H1 (cell line): ENCODE measurements at regions not wholly inside any gene's neighbourhood (a gene's known extent, or its start where the extent isn't known, plus 50 kb on each side); places are given as distances from the start of the nearest gene placed in this dataset.

ENCODE experiments used
- CTCF ChIA-PET: fragments of 300-600 bp; sonication (Branson Sonifier 250); formaldehyde crosslinking; loops from one replicate; lab custom pipeline; 2021; ENCODE audit not compliant: partially characterized antibody; lab: Charles Lee
- POLR2A ChIA-PET: fragments of 300-600 bp; sonication (Branson Sonifier 250); formaldehyde crosslinking; loops from one replicate; lab custom pipeline; 2021; ENCODE audit warnings: inconsistent platforms; ENCODE audit not compliant: partially characterized antibody; lab: Charles Lee
- DNase-seq, 2 experiments: peaks; one replicate each; pipeline versions ENCODE4 v3.0.0 to v3.0.0-alpha.2; 2010 to 2022; ENCODE audit warnings: low spot score in 2 of 2, low read depth in 1 of 2, mixed read lengths in 1 of 2
- FAIRE-seq: peaks from 2 replicates; lab custom pipeline; 2011; peaks lifted over from hg19 to GRCh38; lab: Jason Lieb, UNC
- H2AFZ ChIP-seq: 2 replicates; pipeline ENCODE4 v1.8.1; 2012; ENCODE audit warnings: low read length, inconsistent platforms
- H2AK5ac ChIP-seq: 2 replicates; pipeline ENCODE4 v1.6.1; 2013; ENCODE audit warnings: low read depth, low read length
- H2BK120ac ChIP-seq: replicated peaks from 2 replicates; pipeline ENCODE3; 2013; ENCODE audit warnings: low read depth, low read length, inconsistent platforms
- H2BK12ac ChIP-seq: 2 replicates; pipeline ENCODE4 v1.6.1; 2013; ENCODE audit warnings: low read depth, low read length
- H2BK15ac ChIP-seq: 2 replicates; pipeline ENCODE4 v1.6.1; 2013; ENCODE audit warnings: low read length
- H2BK20ac ChIP-seq: 2 replicates; pipeline ENCODE4 v1.6.1; 2013; ENCODE audit warnings: low read length
- H2BK5ac ChIP-seq: 2 replicates; pipeline ENCODE4 v1.6.1; 2013; ENCODE audit warnings: low read depth, low read length
- H3K14ac ChIP-seq: 2 replicates; pipeline ENCODE4 v1.6.1; 2013; ENCODE audit warnings: inconsistent platforms; ENCODE audit not compliant: insufficient read length
- H3K18ac ChIP-seq: 2 replicates; pipeline ENCODE4 v1.6.1; 2013; ENCODE audit warnings: low read length; ENCODE audit errors: extremely low read depth
- H3K23ac ChIP-seq: 2 replicates; pipeline ENCODE4 v1.6.1; 2013; ENCODE audit warnings: inconsistent platforms; ENCODE audit not compliant: insufficient read length
- H3K23me2 ChIP-seq: 2 replicates; pipeline ENCODE4 v1.6.1; 2013; ENCODE audit warnings: low read depth, low read length
- H3K27ac ChIP-seq: 2 replicates; pipeline ENCODE4 v1.6.1; 2011; ENCODE audit warnings: low read depth, low read length, inconsistent platforms
- H3K27me3 ChIP-seq, 4 experiments: replicated peaks in 1 of 4; 1 replicate in 1 of 4; 2 replicates in 3 of 4; pipeline versions ENCODE4 v1.6.1 to v1.8.1; 2011 to 2013; ENCODE audit warnings: low read length in 3 of 4, mild to moderate bottlenecking in 3 of 4, inconsistent platforms in 2 of 4, mixed read lengths in 2 of 4, moderate library complexity in 1 of 4; ENCODE audit not compliant: control insufficient read depth in 3 of 4, insufficient read depth in 3 of 4; ENCODE audit errors: extremely low read depth in 1 of 4
- H3K36me3 ChIP-seq, 4 experiments: 2 replicates each; pipeline versions ENCODE4 v1.6.1 to v1.8.1; 2011 to 2013; ENCODE audit warnings: mild to moderate bottlenecking in 4 of 4, low read length in 3 of 4, moderate library complexity in 2 of 4, control low read depth in 1 of 4, inconsistent platforms in 1 of 4; ENCODE audit not compliant: insufficient read depth in 4 of 4, control insufficient read depth in 2 of 4
- H3K4ac ChIP-seq: replicated peaks from 2 replicates; pipeline ENCODE3; 2013; ENCODE audit warnings: low read length, low read depth, mixed read lengths, inconsistent platforms; ENCODE audit not compliant: insufficient read length
- H3K4me1 ChIP-seq, 4 experiments: replicated peaks in 1 of 4; 1 replicate in 1 of 4; 2 replicates in 3 of 4; pipeline versions ENCODE4 v1.6.1 to v1.8.1; 2011 to 2013; ENCODE audit warnings: low read length in 3 of 4, inconsistent platforms in 2 of 4, mixed read lengths in 1 of 4; ENCODE audit not compliant: insufficient read depth in 4 of 4, control insufficient read depth in 3 of 4
- H3K4me2 ChIP-seq, 2 experiments: 2 replicates each; pipeline versions ENCODE4 v1.6.1 to v1.8.1; 2011 to 2013; ENCODE audit warnings: low read depth in 2 of 2, low read length in 2 of 2, control low read depth in 1 of 2, inconsistent platforms in 1 of 2, mild to moderate bottlenecking in 1 of 2; ENCODE audit not compliant: insufficient read depth in 1 of 2
- H3K4me3 ChIP-seq, 4 experiments: fragments of 200-600, 300-600 bp in 1 of 4; sonication (generic), shearing (Covaris generic), sonication (Bioruptor Twin) in 1 of 4; 2 replicates each; pipeline versions ENCODE4 v1.5.1 to v1.8.1; 2011 to 2016; ENCODE audit warnings: low read length in 4 of 4, low read depth in 3 of 4, control low read depth in 2 of 4, inconsistent platforms in 2 of 4, mild to moderate bottlenecking in 2 of 4, mixed read lengths in 1 of 4, moderate library complexity in 1 of 4; ENCODE audit not compliant: insufficient read depth in 2 of 4; ENCODE audit errors: extremely low read depth in 1 of 4
- H3K56ac ChIP-seq: replicated peaks from 2 replicates; pipeline ENCODE3; 2013; ENCODE audit warnings: low read depth, mild to moderate bottlenecking, mixed read lengths, low read length, inconsistent platforms; ENCODE audit not compliant: insufficient read length
- H3K79me1 ChIP-seq: 2 replicates; pipeline ENCODE4 v1.6.1; 2013; ENCODE audit warnings: low read depth, low read length, control low read depth
- H3K79me2 ChIP-seq, 2 experiments: 2 replicates each; pipeline versions ENCODE4 v1.6.1 to v1.8.1; 2012 to 2013; ENCODE audit warnings: low read length in 2 of 2, mild to moderate bottlenecking in 2 of 2, inconsistent platforms in 1 of 2; ENCODE audit not compliant: insufficient read depth in 2 of 2, control insufficient read depth in 1 of 2
- H3K9ac ChIP-seq, 4 experiments: replicated peaks in 1 of 4; 1 replicate in 1 of 4; 2 replicates in 3 of 4; pipeline versions ENCODE4 v1.6.1 to v1.8.1; 2011 to 2013; ENCODE audit warnings: low read depth in 3 of 4, low read length in 3 of 4, control low read depth in 2 of 4, mild to moderate bottlenecking in 2 of 4, moderate library complexity in 2 of 4, inconsistent platforms in 1 of 4; ENCODE audit errors: extremely low read depth in 1 of 4
- H3K9me3 ChIP-seq, 2 experiments: 2 replicates each; pipeline versions ENCODE4 v1.6.1 to v1.8.1; 2012 to 2013; ENCODE audit warnings: mild to moderate bottlenecking in 2 of 2, moderate library complexity in 2 of 2, control low read depth in 1 of 2, inconsistent platforms in 1 of 2, low read depth in 1 of 2, low read length in 1 of 2, mixed read lengths in 1 of 2; ENCODE audit not compliant: insufficient read depth in 2 of 2
- H4K20me1 ChIP-seq, 2 experiments: replicated peaks in 1 of 2; 2 replicates each; pipeline versions ENCODE3 to v1.8.1; 2011 to 2013; ENCODE audit warnings: inconsistent platforms in 2 of 2, low read length in 2 of 2, mild to moderate bottlenecking in 1 of 2; ENCODE audit not compliant: insufficient read depth in 2 of 2, control insufficient read depth in 1 of 2
- H4K5ac ChIP-seq: 2 replicates; pipeline ENCODE4 v1.6.1; 2013; ENCODE audit warnings: low read length, low read depth, mixed read lengths, inconsistent platforms; ENCODE audit not compliant: insufficient read length
- H4K8ac ChIP-seq: 2 replicates; pipeline ENCODE4 v1.8.0; 2013; ENCODE audit warnings: mild to moderate bottlenecking, moderate library complexity, low read length, inconsistent platforms; ENCODE audit not compliant: insufficient read depth; ENCODE audit errors: extremely low read depth
- H4K91ac ChIP-seq: replicated peaks from 2 replicates; pipeline ENCODE3; 2013; ENCODE audit warnings: low read length, mixed read lengths, inconsistent platforms; ENCODE audit not compliant: insufficient read length
- CEBPB ChIP-seq: IDR thresholded peaks from 2 replicates; pipeline ENCODE4 v1.6.1; 2012; ENCODE audit warnings: low read depth, low read length
- JUND ChIP-seq: IDR thresholded peaks from 2 replicates; pipeline ENCODE4 v1.6.1; 2011; ENCODE audit warnings: mild to moderate bottlenecking, improper control_type of control experiment, low read length
- MAFK ChIP-seq: IDR thresholded peaks from 2 replicates; pipeline ENCODE4 v1.6.1; 2012; ENCODE audit warnings: low read depth, mild to moderate bottlenecking, improper control_type of control experiment, low read length
- NRF1 ChIP-seq: IDR thresholded peaks from 2 replicates; pipeline ENCODE4 v1.6.1; 2011; ENCODE audit warnings: mild to moderate bottlenecking, low read depth, low read length, improper control_type of control experiment
- POLR2A ChIP-seq, 2 experiments: IDR thresholded peaks; 1 replicate in 1 of 2; 2 replicates in 1 of 2; pipeline ENCODE4 v1.6.1; 2011; ENCODE audit warnings: low read depth in 2 of 2, low read length in 2 of 2, mild to moderate bottlenecking in 2 of 2; ENCODE audit errors: control extremely low read depth in 1 of 2
- RBBP5 ChIP-seq: IDR thresholded peaks from 2 replicates; pipeline ENCODE4 v1.7.1; 2012; ENCODE audit warnings: low read depth, mild to moderate bottlenecking, inconsistent platforms, low read length, moderate library complexity, borderline replicate concordance
- RXRA ChIP-seq: IDR thresholded peaks from 2 replicates; pipeline ENCODE4 v1.6.1; 2011; ENCODE audit warnings: low read depth, mild to moderate bottlenecking, low read length, moderate library complexity; ENCODE audit not compliant: insufficient read depth
- SAP30 ChIP-seq: fragments of 300-600 bp; sonication (generic); IDR thresholded peaks from 2 replicates; pipeline ENCODE4 v1.7.1; 2012; ENCODE audit warnings: low read length, moderate library complexity, mild to moderate bottlenecking, inconsistent platforms; ENCODE audit not compliant: insufficient read depth, insufficient replicate concordance
- WGBS, 2 experiments: shearing (Covaris generic) in 1 of 2; methylation state at CpG; one replicate each; pipeline versions ENCODE4 v1.1.6 to v1.1.7; 2013 to 2015; ENCODE audit warnings: low lambda C conversion rate in 2 of 2, mixed read lengths in 2 of 2, inconsistent platforms in 1 of 2, low coverage in 1 of 2, missing lambda C conversion rate in 1 of 2; ENCODE audit not compliant: insufficient replicate concordance in 2 of 2, insufficient coverage in 1 of 2, insufficient read length in 1 of 2; ENCODE audit errors: extremely low coverage in 1 of 2, missing lambda C conversion rate in 1 of 2; 5-methylcytosine and 5-hydroxymethylcytosine counted together
- TF ChIP-seq, protein P1 (sequence below), 3 experiments: IDR thresholded peaks; 1 replicate in 2 of 3; 2 replicates in 1 of 3; pipeline versions ENCODE4 v1.5.1 to v1.6.1; 2011; ENCODE audit warnings: low read length in 3 of 3, mild to moderate bottlenecking in 3 of 3, inconsistent platforms in 2 of 3, low read depth in 1 of 3, moderate library complexity in 1 of 3; ENCODE audit not compliant: insufficient read depth in 1 of 3; ENCODE audit errors: control extremely low read depth in 1 of 3
- TF ChIP-seq, protein P2 (sequence below): IDR thresholded peaks from 2 replicates; pipeline ENCODE4 v1.6.1; 2012; ENCODE audit warnings: inconsistent platforms

DNA sequence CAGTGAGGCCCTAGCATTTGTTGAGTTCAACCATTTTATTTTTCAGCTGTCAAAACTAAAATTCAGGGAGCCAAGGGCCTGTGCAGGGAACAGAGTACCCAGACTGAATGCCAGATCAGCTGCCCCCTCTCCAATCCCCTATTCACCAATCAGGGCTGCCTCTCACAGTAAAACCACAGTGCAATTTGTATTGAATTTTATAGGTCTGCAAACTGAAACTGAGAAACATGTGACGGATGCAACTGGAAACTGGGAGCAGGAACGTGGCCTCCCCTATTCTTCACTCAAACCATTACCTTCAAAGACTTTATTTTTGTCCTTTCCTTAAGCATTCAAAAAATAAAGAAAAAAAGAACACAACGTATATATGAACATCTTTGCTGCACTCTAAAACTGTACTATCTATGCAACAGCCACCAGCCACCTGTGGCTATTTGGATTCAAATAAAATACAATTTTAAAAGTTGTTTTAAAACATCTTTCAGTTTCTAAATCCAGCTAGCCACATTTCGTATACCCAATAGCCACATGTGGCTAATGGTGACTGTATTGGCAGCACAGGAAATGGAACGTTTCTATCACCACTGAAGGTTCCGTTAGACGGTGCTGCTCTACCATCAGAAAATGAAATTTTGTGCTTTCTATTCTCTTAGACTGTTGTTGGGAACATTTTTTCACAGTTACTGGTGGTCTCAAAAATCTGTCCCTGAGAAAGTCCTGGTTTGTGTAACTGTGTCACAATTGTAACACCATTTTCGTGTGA, 371.3 kb upstream of the FAR2 start:
- Histone ChIP-seq H3K79me2 (no peaks in the 10 kb centered on the region), H2BK5ac (no peak overlapping the region), H3K4ac (no peak overlapping the region), H4K20me1 (no peaks in the 10 kb centered on the region), H3K23ac (no peak overlapping the region), H3K4me2 (no peak overlapping the region), H3K4me1 (no peaks in the 10 kb centered on the region), H3K14ac (no peak overlapping the region), H2BK120ac (no peak overlapping the region), H3K27ac (no peak overlapping the region), H2AFZ (no peak overlapping the region), H2AK5ac (no peak overlapping the region), H3K36me3 (no peaks in the 10 kb centered on the region), H2BK20ac (no peak overlapping the region), H3K4me3 (no peak overlapping the region), H3K9ac (no peak overlapping the region), H2BK12ac (no peak overlapping the region), H3K23me2 (peaks cover 1% of the 10 kb centered on the region; the same call in 1 of the 2 replicates), H3K79me1 (no peaks in the 10 kb centered on the region), H3K56ac (no peak overlapping the region), H4K91ac (no peak overlapping the region), H3K27me3 (no peaks in the 10 kb centered on the region), H3K9me3 (no peaks in the 10 kb centered on the region), H2BK15ac (no peak overlapping the region), H4K5ac (no peak overlapping the region), H3K18ac (no peak overlapping the region), H4K8ac (no peak overlapping the region)
- POLR2A ChIA-PET = interaction anchor here (1.3 kb wide), 1 partner anchor 12 kb away, joined by 3 read pairs; no protein-coding TSS in a partner anchor
- WGBS, 2 experiments = 91% methylated on average over 8 of the region's 8 CpGs; no CpG with 5 or more reads in 1 of the 2 experiments
- DNase-seq (no peak), FAIRE-seq (no peak)
- CTCF ChIA-PET = no interaction called here
- TF ChIP-seq, protein P1, sequence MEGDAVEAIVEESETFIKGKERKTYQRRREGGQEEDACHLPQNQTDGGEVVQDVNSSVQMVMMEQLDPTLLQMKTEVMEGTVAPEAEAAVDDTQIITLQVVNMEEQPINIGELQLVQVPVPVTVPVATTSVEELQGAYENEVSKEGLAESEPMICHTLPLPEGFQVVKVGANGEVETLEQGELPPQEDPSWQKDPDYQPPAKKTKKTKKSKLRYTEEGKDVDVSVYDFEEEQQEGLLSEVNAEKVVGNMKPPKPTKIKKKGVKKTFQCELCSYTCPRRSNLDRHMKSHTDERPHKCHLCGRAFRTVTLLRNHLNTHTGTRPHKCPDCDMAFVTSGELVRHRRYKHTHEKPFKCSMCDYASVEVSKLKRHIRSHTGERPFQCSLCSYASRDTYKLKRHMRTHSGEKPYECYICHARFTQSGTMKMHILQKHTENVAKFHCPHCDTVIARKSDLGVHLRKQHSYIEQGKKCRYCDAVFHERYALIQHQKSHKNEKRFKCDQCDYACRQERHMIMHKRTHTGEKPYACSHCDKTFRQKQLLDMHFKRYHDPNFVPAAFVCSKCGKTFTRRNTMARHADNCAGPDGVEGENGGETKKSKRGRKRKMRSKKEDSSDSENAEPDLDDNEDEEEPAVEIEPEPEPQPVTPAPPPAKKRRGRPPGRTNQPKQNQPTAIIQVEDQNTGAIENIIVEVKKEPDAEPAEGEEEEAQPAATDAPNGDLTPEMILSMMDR (IDR thresholded peaks at IDR 0.05; ENCODE audit: control extremely low read depth in 1 of 3, insufficient read depth in 1 of 3, low read depth in 1 of 3, low read length in 3 of 3) = no peak
- TF ChIP-seq RXRA = no peak
- TF ChIP-seq JUND = no peak
- no peak for TF ChIP-seq NRF1
- TF ChIP-seq MAFK = no peak
- no peak for TF ChIP-seq RBBP5
- TF ChIP-seq CEBPB = no peak
- no peak for TF ChIP-seq POLR2A (IDR thresholded peaks at IDR 0.05; ENCODE audit: control extremely low read depth in 1 of 2, low read depth in 2 of 2, low read length in 2 of 2)
- no peak for TF ChIP-seq SAP30
- TF ChIP-seq, protein P2, sequence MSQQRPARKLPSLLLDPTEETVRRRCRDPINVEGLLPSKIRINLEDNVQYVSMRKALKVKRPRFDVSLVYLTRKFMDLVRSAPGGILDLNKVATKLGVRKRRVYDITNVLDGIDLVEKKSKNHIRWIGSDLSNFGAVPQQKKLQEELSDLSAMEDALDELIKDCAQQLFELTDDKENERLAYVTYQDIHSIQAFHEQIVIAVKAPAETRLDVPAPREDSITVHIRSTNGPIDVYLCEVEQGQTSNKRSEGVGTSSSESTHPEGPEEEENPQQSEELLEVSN = no peak
